HepG2 (cell line): ENCODE measurements at regions not wholly inside any gene's neighbourhood (a gene's known extent, or its start where the extent isn't known, plus 50 kb on each side); places are given as distances from the start of the nearest gene placed in this dataset.

Experiments used
- AHR ChIP-seq: IDR thresholded peaks from 2 replicates; pipeline ENCODE4 v1.6.1; 2018; ENCODE audit warnings: missing genetic modification reagents, missing compliant biosample characterization
- ARID2 ChIP-seq: sonication (generic); formaldehyde crosslinking; IDR thresholded peaks from 2 replicates; pipeline ENCODE4 v1.8.1; 2022; ENCODE audit warnings: mild to moderate bottlenecking, missing genetic modification reagents, borderline replicate concordance
- FOXO1 ChIP-seq: sonication (generic); formaldehyde crosslinking; IDR thresholded peaks from 2 replicates; pipeline ENCODE4 v1.4.0; 2020; ENCODE audit warnings: missing genetic modification reagents
- MAFF ChIP-seq: IDR thresholded peaks from 2 replicates; pipeline ENCODE4 v1.6.1; 2011; ENCODE audit warnings: low read depth, low read length, improper control_type of control experiment
- NFE2L2 ChIP-seq: fragments of 150-350 bp; IDR thresholded peaks from 2 replicates; pipeline ENCODE4 v1.6.1; 2014; ENCODE audit warnings: low read length
- PAXIP1 ChIP-seq: sonication (generic); formaldehyde crosslinking; conservative IDR thresholded peaks from 2 replicates; pipeline ENCODE4 v1.4.0; 2020; ENCODE audit warnings: mild to moderate bottlenecking, missing genetic modification reagents, moderate library complexity
- RNF2 ChIP-seq: fragments of 450-650 bp; conservative IDR thresholded peaks from 2 replicates; pipeline ENCODE4 v1.6.1; 2016; ENCODE audit warnings: low read depth
- RXRB ChIP-seq: IDR thresholded peaks from 2 replicates; pipeline ENCODE4 v1.6.1; 2016; ENCODE audit warnings: borderline replicate concordance, missing genetic modification reagents, missing compliant biosample characterization
- ZNF34 ChIP-seq: sonication (generic); formaldehyde crosslinking; IDR thresholded peaks from 2 replicates; pipeline ENCODE4 v1.4.0; 2020; ENCODE audit warnings: mild to moderate bottlenecking, missing genetic modification reagents, borderline replicate concordance
- ZNF556 ChIP-seq: sonication (generic); formaldehyde crosslinking; IDR thresholded peaks from 2 replicates; pipeline ENCODE4 v1.4.0; 2020; ENCODE audit warnings: mild to moderate bottlenecking, missing genetic modification reagents, borderline replicate concordance
- ZNF775 ChIP-seq: sonication (generic); formaldehyde crosslinking; IDR thresholded peaks from 2 replicates; pipeline ENCODE4 v1.4.0; 2020; ENCODE audit warnings: missing genetic modification reagents, mild to moderate bottlenecking, moderate library complexity, borderline replicate concordance
- TF ChIP-seq, protein P1 (sequence below): sonication (generic); formaldehyde crosslinking; IDR thresholded peaks from 2 replicates; pipeline ENCODE4 v1.9.0; 2021; ENCODE audit warnings: mild to moderate bottlenecking, missing genetic modification reagents
- TF ChIP-seq, protein P2 (sequence below): sonication (generic); formaldehyde crosslinking; IDR thresholded peaks from 2 replicates; pipeline ENCODE4 v1.5.0; 2020; ENCODE audit warnings: missing genetic modification reagents, mild to moderate bottlenecking, borderline replicate concordance
- TF ChIP-seq, protein P3 (sequence below): sonication (generic); formaldehyde crosslinking; IDR thresholded peaks from 2 replicates; pipeline ENCODE4 v1.5.1; 2020; ENCODE audit warnings: mild to moderate bottlenecking, missing genetic modification reagents, borderline replicate concordance

- TF ChIP-seq ZNF556 (no peak), AHR (CRISPR knock-in tag) (no peak), MAFF (0 out of 2 replicates have a peak, but pooled peaks have one; percentile 1), ZNF775 (CRISPR knock-in tag) (no peak), RXRB (peak; percentile 69), NFE2L2 (no peak), ARID2 (CRISPR knock-in tag) (no peak), FOXO1 (peak; percentile 46; the same call in 1 of the 2 replicates), ZNF34 (CRISPR knock-in tag) (no peak), RNF2 (no peak), PAXIP1 (CRISPR knock-in tag) (peak; percentile 79)
- TF ChIP-seq, protein P1, sequence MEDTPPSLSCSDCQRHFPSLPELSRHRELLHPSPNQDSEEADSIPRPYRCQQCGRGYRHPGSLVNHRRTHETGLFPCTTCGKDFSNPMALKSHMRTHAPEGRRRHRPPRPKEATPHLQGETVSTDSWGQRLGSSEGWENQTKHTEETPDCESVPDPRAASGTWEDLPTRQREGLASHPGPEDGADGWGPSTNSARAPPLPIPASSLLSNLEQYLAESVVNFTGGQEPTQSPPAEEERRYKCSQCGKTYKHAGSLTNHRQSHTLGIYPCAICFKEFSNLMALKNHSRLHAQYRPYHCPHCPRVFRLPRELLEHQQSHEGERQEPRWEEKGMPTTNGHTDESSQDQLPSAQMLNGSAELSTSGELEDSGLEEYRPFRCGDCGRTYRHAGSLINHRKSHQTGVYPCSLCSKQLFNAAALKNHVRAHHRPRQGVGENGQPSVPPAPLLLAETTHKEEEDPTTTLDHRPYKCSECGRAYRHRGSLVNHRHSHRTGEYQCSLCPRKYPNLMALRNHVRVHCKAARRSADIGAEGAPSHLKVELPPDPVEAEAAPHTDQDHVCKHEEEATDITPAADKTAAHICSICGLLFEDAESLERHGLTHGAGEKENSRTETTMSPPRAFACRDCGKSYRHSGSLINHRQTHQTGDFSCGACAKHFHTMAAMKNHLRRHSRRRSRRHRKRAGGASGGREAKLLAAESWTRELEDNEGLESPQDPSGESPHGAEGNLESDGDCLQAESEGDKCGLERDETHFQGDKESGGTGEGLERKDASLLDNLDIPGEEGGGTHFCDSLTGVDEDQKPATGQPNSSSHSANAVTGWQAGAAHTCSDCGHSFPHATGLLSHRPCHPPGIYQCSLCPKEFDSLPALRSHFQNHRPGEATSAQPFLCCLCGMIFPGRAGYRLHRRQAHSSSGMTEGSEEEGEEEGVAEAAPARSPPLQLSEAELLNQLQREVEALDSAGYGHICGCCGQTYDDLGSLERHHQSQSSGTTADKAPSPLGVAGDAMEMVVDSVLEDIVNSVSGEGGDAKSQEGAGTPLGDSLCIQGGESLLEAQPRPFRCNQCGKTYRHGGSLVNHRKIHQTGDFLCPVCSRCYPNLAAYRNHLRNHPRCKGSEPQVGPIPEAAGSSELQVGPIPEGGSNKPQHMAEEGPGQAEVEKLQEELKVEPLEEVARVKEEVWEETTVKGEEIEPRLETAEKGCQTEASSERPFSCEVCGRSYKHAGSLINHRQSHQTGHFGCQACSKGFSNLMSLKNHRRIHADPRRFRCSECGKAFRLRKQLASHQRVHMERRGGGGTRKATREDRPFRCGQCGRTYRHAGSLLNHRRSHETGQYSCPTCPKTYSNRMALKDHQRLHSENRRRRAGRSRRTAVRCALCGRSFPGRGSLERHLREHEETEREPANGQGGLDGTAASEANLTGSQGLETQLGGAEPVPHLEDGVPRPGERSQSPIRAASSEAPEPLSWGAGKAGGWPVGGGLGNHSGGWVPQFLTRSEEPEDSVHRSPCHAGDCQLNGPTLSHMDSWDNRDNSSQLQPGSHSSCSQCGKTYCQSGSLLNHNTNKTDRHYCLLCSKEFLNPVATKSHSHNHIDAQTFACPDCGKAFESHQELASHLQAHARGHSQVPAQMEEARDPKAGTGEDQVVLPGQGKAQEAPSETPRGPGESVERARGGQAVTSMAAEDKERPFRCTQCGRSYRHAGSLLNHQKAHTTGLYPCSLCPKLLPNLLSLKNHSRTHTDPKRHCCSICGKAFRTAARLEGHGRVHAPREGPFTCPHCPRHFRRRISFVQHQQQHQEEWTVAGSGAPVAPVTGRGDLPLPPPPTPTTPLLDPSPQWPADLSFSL (CRISPR knock-in tag), result no peak
- TF ChIP-seq, protein P2, sequence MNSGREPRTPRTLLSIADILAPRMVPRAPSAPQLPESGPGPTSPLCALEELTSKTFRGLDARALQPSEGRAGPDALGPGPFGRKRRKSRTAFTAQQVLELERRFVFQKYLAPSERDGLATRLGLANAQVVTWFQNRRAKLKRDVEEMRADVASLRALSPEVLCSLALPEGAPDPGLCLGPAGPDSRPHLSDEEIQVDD (CRISPR knock-in tag), result no peak
- TF ChIP-seq, protein P3, sequence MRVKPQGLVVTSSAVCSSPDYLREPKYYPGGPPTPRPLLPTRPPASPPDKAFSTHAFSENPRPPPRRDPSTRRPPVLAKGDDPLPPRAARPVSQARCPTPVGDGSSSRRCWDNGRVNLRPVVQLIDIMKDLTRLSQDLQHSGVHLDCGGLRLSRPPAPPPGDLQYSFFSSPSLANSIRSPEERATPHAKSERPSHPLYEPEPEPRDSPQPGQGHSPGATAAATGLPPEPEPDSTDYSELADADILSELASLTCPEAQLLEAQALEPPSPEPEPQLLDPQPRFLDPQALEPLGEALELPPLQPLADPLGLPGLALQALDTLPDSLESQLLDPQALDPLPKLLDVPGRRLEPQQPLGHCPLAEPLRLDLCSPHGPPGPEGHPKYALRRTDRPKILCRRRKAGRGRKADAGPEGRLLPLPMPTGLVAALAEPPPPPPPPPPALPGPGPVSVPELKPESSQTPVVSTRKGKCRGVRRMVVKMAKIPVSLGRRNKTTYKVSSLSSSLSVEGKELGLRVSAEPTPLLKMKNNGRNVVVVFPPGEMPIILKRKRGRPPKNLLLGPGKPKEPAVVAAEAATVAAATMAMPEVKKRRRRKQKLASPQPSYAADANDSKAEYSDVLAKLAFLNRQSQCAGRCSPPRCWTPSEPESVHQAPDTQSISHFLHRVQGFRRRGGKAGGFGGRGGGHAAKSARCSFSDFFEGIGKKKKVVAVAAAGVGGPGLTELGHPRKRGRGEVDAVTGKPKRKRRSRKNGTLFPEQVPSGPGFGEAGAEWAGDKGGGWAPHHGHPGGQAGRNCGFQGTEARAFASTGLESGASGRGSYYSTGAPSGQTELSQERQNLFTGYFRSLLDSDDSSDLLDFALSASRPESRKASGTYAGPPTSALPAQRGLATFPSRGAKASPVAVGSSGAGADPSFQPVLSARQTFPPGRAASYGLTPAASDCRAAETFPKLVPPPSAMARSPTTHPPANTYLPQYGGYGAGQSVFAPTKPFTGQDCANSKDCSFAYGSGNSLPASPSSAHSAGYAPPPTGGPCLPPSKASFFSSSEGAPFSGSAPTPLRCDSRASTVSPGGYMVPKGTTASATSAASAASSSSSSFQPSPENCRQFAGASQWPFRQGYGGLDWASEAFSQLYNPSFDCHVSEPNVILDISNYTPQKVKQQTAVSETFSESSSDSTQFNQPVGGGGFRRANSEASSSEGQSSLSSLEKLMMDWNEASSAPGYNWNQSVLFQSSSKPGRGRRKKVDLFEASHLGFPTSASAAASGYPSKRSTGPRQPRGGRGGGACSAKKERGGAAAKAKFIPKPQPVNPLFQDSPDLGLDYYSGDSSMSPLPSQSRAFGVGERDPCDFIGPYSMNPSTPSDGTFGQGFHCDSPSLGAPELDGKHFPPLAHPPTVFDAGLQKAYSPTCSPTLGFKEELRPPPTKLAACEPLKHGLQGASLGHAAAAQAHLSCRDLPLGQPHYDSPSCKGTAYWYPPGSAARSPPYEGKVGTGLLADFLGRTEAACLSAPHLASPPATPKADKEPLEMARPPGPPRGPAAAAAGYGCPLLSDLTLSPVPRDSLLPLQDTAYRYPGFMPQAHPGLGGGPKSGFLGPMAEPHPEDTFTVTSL (CRISPR knock-in tag), result peak; percentile 62; the same call in 1 of the 2 replicates
Observed at GRCh38 chr10:43902842-43903241, 254.2 kb upstream of the ZNF32 start (continued).
